Fibroblast of skin of scalp (primary cell): ENCODE measurements at regions not wholly inside any gene's neighbourhood (a gene's known extent, or its start where the extent isn't known, plus 50 kb on each side); places are given as distances from the start of the nearest gene placed in this dataset.

Experiments
- DNase-seq: peaks from one replicate; pipeline ENCODE4 v3.0.0-alpha.2; 2013

- DNase-seq: no peak
Observed at GRCh38 chr13:22332416-22332815, 661.5 kb downstream of the FGF9 start.

- no peak for DNase-seq
Observed at GRCh38 chr13:22336460-22336859, 665.6 kb downstream of the FGF9 start.

- DNase-seq: no peak
Observed at GRCh38 chr13:22357132-22357531, 686.3 kb downstream of the FGF9 start.

- no peak for DNase-seq
Observed at GRCh38 chr13:22369090-22369489, 698.2 kb downstream of the FGF9 start.

- DNase-seq: no peak
Observed at GRCh38 chr13:22369840-22370239, 699.0 kb downstream of the FGF9 start.

- DNase-seq: no peak
Observed at GRCh38 chr13:22372261-22372660, 701.4 kb downstream of the FGF9 start.

- DNase-seq: no peak
Observed at GRCh38 chr13:22375151-22375550, 704.3 kb downstream of the FGF9 start.

- no peak for DNase-seq
Observed at GRCh38 chr13:22387899-22388298, 717.0 kb downstream of the FGF9 start.

- no peak for DNase-seq
Observed at GRCh38 chr13:22399801-22400420, 729.0 kb downstream of the FGF9 start.

GRCh38 chr13:22402682-22403081, 731.8 kb downstream of the FGF9 start:
- DNase-seq: no peak

GRCh38 chr13:22403144-22403543, 732.3 kb downstream of the FGF9 start:
- DNase-seq: no peak

- no peak for DNase-seq
Observed at GRCh38 chr13:22405891-22406290, 735.0 kb downstream of the FGF9 start.

GRCh38 chr13:22412452-22412851, 741.6 kb downstream of the FGF9 start:
- DNase-seq: no peak

GRCh38 chr13:22422023-22422422, 751.1 kb downstream of the FGF9 start:
- no peak for DNase-seq

GRCh38 chr13:22422712-22423111, 751.8 kb downstream of the FGF9 start:
- DNase-seq: no peak

GRCh38 chr13:22423261-22423660, 752.4 kb downstream of the FGF9 start:
- DNase-seq: no peak

- no peak for DNase-seq
Observed at GRCh38 chr13:22425087-22425486, 754.2 kb downstream of the FGF9 start.

GRCh38 chr13:22427066-22427465, 753.7 kb upstream of the SGCG start:
- no peak for DNase-seq

GRCh38 chr13:22427783-22428182, 753.0 kb upstream of the SGCG start:
- no peak for DNase-seq

- no peak for DNase-seq
Observed at GRCh38 chr13:22428188-22428828, 752.5 kb upstream of the SGCG start.

- DNase-seq: no peak
Observed at GRCh38 chr13:22432690-22433089, 748.1 kb upstream of the SGCG start.

GRCh38 chr13:22447132-22447886, 733.5 kb upstream of the SGCG start:
- DNase-seq: no peak

GRCh38 chr13:22449251-22449650, 731.5 kb upstream of the SGCG start:
- DNase-seq: no peak

- DNase-seq: no peak
Observed at GRCh38 chr13:22451327-22451741, 729.4 kb upstream of the SGCG start.
